ENCODE measurements at regions not wholly inside any gene's neighbourhood (a gene's known extent, or its start where the extent isn't known, plus 50 kb on each side); places are given as distances from the start of the nearest gene placed in this dataset.

DNA sequence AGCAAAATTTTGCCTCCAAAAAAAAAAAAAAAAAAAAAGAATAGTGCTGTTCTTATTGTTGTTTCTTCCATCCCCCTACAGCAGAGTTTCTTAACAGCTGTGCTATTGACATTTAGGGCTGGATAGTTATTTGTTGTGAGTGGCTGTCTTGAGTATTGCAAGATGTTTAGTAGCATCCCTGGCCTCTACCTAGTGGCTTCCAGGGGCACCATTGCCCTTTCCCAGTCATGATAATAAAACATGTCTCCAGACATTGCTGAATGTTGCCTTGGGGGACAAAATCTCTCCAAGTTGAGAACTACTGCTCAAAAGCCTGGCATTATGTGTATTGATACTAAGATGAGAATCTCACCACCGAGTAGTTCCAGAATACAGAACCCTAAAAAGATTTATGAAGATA, 108.7 kb downstream of the PALM2AKAP2 start:
- Histone ChIP-seq H3K36me3 (ENCODE audit: control insufficient read depth in 2 of 3, insufficient read depth in 3 of 3, low read length in 3 of 3) (no peaks in the 10 kb centered on the region), H3K27me3 (ENCODE audit: control insufficient read depth, insufficient read depth, low read length) (no peaks in the 10 kb centered on the region), H3K4me1 (ENCODE audit: control insufficient read depth in 2 of 3, insufficient read depth in 2 of 3, low read depth in 1 of 3, low read length in 3 of 3) (no peaks in the 10 kb centered on the region), H3K4me3 (ENCODE audit: low read length in 3 of 3) (no peak overlapping the region), H3K9me3 (ENCODE audit: control insufficient read depth in 2 of 3, insufficient read depth in 1 of 3, low read length in 3 of 3) (no peaks in the 10 kb centered on the region), H3K9ac (ENCODE audit: low read length in 3 of 3) (no peak overlapping the region), H3K27ac (ENCODE audit: low read depth in 2 of 2, low read length in 2 of 2) (no peak overlapping the region)
- intact Hi-C loops (cut with DNase I): no loop called here
- TF ChIP-seq, protein P1, sequence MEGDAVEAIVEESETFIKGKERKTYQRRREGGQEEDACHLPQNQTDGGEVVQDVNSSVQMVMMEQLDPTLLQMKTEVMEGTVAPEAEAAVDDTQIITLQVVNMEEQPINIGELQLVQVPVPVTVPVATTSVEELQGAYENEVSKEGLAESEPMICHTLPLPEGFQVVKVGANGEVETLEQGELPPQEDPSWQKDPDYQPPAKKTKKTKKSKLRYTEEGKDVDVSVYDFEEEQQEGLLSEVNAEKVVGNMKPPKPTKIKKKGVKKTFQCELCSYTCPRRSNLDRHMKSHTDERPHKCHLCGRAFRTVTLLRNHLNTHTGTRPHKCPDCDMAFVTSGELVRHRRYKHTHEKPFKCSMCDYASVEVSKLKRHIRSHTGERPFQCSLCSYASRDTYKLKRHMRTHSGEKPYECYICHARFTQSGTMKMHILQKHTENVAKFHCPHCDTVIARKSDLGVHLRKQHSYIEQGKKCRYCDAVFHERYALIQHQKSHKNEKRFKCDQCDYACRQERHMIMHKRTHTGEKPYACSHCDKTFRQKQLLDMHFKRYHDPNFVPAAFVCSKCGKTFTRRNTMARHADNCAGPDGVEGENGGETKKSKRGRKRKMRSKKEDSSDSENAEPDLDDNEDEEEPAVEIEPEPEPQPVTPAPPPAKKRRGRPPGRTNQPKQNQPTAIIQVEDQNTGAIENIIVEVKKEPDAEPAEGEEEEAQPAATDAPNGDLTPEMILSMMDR (IDR thresholded peaks at IDR 0.05; ENCODE audit: borderline replicate concordance, extremely low read depth, insufficient read depth): no peak
- no peak for FAIRE-seq
- no peak for DNase-seq

DNA sequence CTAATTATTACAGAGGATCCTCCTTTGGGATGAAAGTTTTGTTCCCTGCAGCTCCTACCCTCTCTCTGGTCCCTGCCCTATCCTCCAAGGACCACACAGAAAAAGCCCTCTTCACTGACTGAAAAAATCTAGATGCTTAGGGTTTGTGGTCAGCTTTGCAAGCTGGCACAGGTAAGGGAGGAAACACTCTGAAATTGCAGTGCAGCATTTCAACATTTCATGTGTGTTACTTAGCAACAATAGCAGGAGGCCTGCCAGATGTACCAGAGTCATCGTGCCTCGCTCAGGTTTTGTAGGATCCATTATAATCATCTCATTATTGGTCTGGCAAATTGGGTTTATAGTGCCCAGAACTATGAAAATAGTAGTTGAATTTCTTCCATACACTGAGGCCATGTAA, 109.5 kb downstream of the PALM2AKAP2 start:
- Histone ChIP-seq H3K36me3 (ENCODE audit: control insufficient read depth in 2 of 3, insufficient read depth in 3 of 3, low read length in 3 of 3) (no peaks in the 10 kb centered on the region), H3K9me3 (ENCODE audit: control insufficient read depth in 2 of 3, insufficient read depth in 1 of 3, low read length in 3 of 3) (no peaks in the 10 kb centered on the region), H3K4me3 (ENCODE audit: low read length in 3 of 3) (no peak overlapping the region), H3K4me1 (ENCODE audit: control insufficient read depth in 2 of 3, insufficient read depth in 2 of 3, low read depth in 1 of 3, low read length in 3 of 3) (no peaks in the 10 kb centered on the region), H3K27me3 (ENCODE audit: control insufficient read depth, insufficient read depth, low read length) (no peaks in the 10 kb centered on the region), H3K9ac (ENCODE audit: low read length in 3 of 3) (no peak overlapping the region), H3K27ac (ENCODE audit: low read depth in 2 of 2, low read length in 2 of 2) (no peak overlapping the region)
- no peak for DNase-seq
- no peak for FAIRE-seq
- intact Hi-C loops (cut with DNase I): no loop called here
- TF ChIP-seq, protein P1 (IDR thresholded peaks at IDR 0.05; ENCODE audit: borderline replicate concordance, extremely low read depth, insufficient read depth): no peak

DNA sequence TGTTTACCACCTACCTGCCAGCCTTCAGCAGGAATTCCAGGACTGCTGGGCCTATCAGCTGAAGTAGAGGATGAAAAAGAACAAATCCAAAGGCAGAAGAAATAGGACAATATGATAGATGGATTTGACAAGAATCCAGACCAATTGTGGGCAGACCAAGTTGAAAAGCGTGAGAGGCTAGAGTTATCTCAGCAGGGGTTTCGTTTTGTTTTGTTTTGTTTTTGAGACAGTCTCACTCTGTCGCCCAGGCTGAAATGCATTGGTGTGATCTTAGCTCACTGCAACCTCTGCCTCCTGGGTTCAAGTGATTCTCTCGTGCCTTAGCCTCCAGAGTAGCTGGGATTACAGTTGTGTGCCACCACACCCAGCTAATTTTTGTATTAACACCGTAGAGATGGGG, 113.2 kb downstream of the PALM2AKAP2 start:
- Histone ChIP-seq H3K4me1 (ENCODE audit: control insufficient read depth in 2 of 3, insufficient read depth in 2 of 3, low read depth in 1 of 3, low read length in 3 of 3) (no peaks in the 10 kb centered on the region), H3K4me3 (ENCODE audit: low read length in 3 of 3) (no peak overlapping the region), H3K27me3 (ENCODE audit: control insufficient read depth, insufficient read depth, low read length) (no peaks in the 10 kb centered on the region), H3K36me3 (ENCODE audit: control insufficient read depth in 2 of 3, insufficient read depth in 3 of 3, low read length in 3 of 3) (no peaks in the 10 kb centered on the region), H3K27ac (ENCODE audit: low read depth in 2 of 2, low read length in 2 of 2) (no peak overlapping the region), H3K9ac (ENCODE audit: low read length in 3 of 3) (no peak overlapping the region), H3K9me3 (ENCODE audit: control insufficient read depth in 2 of 3, insufficient read depth in 1 of 3, low read length in 3 of 3) (no peaks in the 10 kb centered on the region)
- no peak for FAIRE-seq
- intact Hi-C loops (cut with DNase I): loop anchor here (10.0 kb wide), 1 partner anchor 262 kb away; no protein-coding TSS in a partner anchor
- no peak for DNase-seq
- TF ChIP-seq, protein P1 (IDR thresholded peaks at IDR 0.05; ENCODE audit: borderline replicate concordance, extremely low read depth, insufficient read depth): no peak

DNA sequence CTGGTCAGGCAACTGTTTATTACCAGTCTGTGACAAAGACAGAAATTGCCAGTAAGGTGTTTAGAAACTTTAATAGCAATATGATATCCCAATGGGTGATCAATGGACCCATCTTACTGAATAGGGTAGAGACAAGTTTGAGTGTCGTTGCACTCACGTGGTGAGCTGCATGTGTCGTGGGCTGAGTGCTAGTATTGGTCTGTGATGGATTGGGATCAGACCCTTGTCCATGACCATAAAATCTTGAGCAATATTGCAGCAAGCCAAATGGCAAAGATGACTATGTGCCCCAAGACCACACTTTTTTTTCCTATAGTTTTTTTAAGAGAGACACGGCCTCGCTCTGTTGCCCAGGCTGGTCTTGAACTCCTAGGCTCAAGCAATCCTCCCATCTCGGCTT, 114.5 kb downstream of the PALM2AKAP2 start:
- no peak overlapping the region for H3K4me3 ChIP-seq (ENCODE audit: low read length in 3 of 3)
- H3K27me3 ChIP-seq (ENCODE audit: control insufficient read depth, insufficient read depth, low read length): no peaks in the 10 kb centered on the region
- H3K9me3 ChIP-seq (ENCODE audit: control insufficient read depth in 2 of 3, insufficient read depth in 1 of 3, low read length in 3 of 3): no peaks in the 10 kb centered on the region
- no peak overlapping the region for H3K9ac ChIP-seq (ENCODE audit: low read length in 3 of 3)
- no peak for DNase-seq
- TF ChIP-seq, protein P1 (IDR thresholded peaks at IDR 0.05; ENCODE audit: borderline replicate concordance, extremely low read depth, insufficient read depth): no peak
- intact Hi-C loops (cut with DNase I): loop anchor here (10.0 kb wide), 1 partner anchor 260 kb away; no protein-coding TSS in a partner anchor
- H3K36me3 ChIP-seq (ENCODE audit: control insufficient read depth in 2 of 3, insufficient read depth in 3 of 3, low read length in 3 of 3): no peaks in the 10 kb centered on the region
- no peak overlapping the region for H3K27ac ChIP-seq (ENCODE audit: low read depth in 2 of 2, low read length in 2 of 2)
- H3K4me1 ChIP-seq (ENCODE audit: control insufficient read depth in 2 of 3, insufficient read depth in 2 of 3, low read depth in 1 of 3, low read length in 3 of 3): no peaks in the 10 kb centered on the region
- no peak for FAIRE-seq

Measured in kidney (tissue), 13 donors.